ENCODE measurements at regions not wholly inside any gene's neighbourhood (a gene's known extent, or its start where the extent isn't known, plus 50 kb on each side); places are given as distances from the start of the nearest gene placed in this dataset.

- no CpG with 5 or more reads among the region's 16 CpGs for WGBS, 2 experiments (ENCODE audit: extremely low coverage in 2 of 2, insufficient read length in 1 of 2)
- dilution Hi-C loops (cut with HindIII; ENCODE audit: low sequenced_read_pairs, unreplicated experiment) (no loop called here), intact Hi-C loops (cut with micrococcal nuclease) (no loop called here), in situ Hi-C loops (cut with MboI; ENCODE audit: low sequenced_read_pairs) (no loop called here)
- Histone ChIP-seq H3K79me1 (ENCODE audit: low read depth in 1 of 2, low read length in 2 of 2) (no peaks in the 10 kb centered on the region), H3K27me3 (ENCODE audit: control insufficient read depth, insufficient read depth, low read length) (peaks cover 20% of the 10 kb centered on the region), H3K23ac (ENCODE audit: low read depth, low read length) (no peak overlapping the region), H4K20me1 (ENCODE audit: insufficient read depth, low read length) (no peaks in the 10 kb centered on the region; the same call in 1 of the 2 replicates), H3K4me2 (ENCODE audit: low read depth, low read length) (no peak overlapping the region), H3K9ac (ENCODE audit: low read depth, low read length) (no peak overlapping the region), H4K91ac (ENCODE audit: insufficient read depth, low read depth, low read length) (no peak overlapping the region), H2AFZ (replicated peaks; ENCODE audit: low read length, poor library complexity) (no peak overlapping the region), H2BK20ac (ENCODE audit: low read depth, low read length) (no peak overlapping the region), H3K14ac (replicated peaks; ENCODE audit: low read depth, low read length) (no peak overlapping the region), H2AK9ac (replicated peaks; ENCODE audit: low read depth, low read length, poor library complexity) (no peak overlapping the region), H2BK5ac (ENCODE audit: low read depth, low read length, poor library complexity, severe bottlenecking) (no peak overlapping the region), H2AK5ac (ENCODE audit: low read depth, low read length) (no peak overlapping the region), H4K5ac (ENCODE audit: low read depth, low read length) (no peak overlapping the region), H3K9me1 (ENCODE audit: insufficient read depth, low read length) (no peaks in the 10 kb centered on the region), H3K18ac (ENCODE audit: low read depth, low read length) (no peak overlapping the region), H3K4me3 (ENCODE audit: insufficient read depth, low read depth, low read length) (no peak overlapping the region), H3K4ac (ENCODE audit: low read depth, low read length) (no peak overlapping the region), H3K4me1 (ENCODE audit: control insufficient read depth, insufficient read depth, low read length) (no peaks in the 10 kb centered on the region), H3K56ac (ENCODE audit: extremely low read depth, insufficient read depth, low read length) (no peak overlapping the region), H2BK15ac (ENCODE audit: low read depth, low read length) (no peak overlapping the region), H2BK120ac (ENCODE audit: low read depth, low read length) (no peak overlapping the region), H3K27ac (ENCODE audit: insufficient read depth, low read length) (no peak overlapping the region), H4K8ac (ENCODE audit: low read depth in 2 of 2, low read length in 2 of 2) (no peak overlapping the region), H3K36me3 (ENCODE audit: control insufficient read depth, insufficient read depth, low read length) (no peaks in the 10 kb centered on the region), H3K9me3 (ENCODE audit: control insufficient read depth, insufficient read depth, low read length) (no peaks in the 10 kb centered on the region)
- TF ChIP-seq POLR2A (IDR thresholded peaks at IDR 0.05; ENCODE audit: low read depth, low read length) (no peak), CHD1 (IDR thresholded peaks at IDR 0.05; ENCODE audit: low read depth, low read length) (no peak), RFX5 (IDR thresholded peaks at IDR 0.05; ENCODE audit: low read depth, low read length) (no peak), FOS (IDR thresholded peaks at IDR 0.05; ENCODE audit: low read depth, low read length) (no peak)
- ATAC-seq (ENCODE audit: low read depth): no peak
- no peak for DNase-seq
- ChIA-PET POLR2A (ENCODE audit: unreplicated experiment) (no interaction called here), CTCF (no interaction called here)
- no TSS peak for BruUV-seq (replicated peaks)
Observed at GRCh38 chr3:13202744-13203397, 129.6 kb upstream of the IQSEC1 start.
